ENCODE measurements at regions not wholly inside any gene's neighbourhood (a gene's known extent, or its start where the extent isn't known, plus 50 kb on each side); places are given as distances from the start of the nearest gene placed in this dataset.

GRCh38 chr4:176479767-176480166 lies 160.0 kb downstream of the SPCS3 start:
- no peak for TF ChIP-seq CTCF (IDR thresholded peaks at IDR 0.05; ENCODE audit: extremely low read depth, missing control alignments)
- no peak for DNase-seq (ENCODE audit: low spot score)

GRCh38 chr4:176482972-176483371 lies 163.2 kb downstream of the SPCS3 start:
- TF ChIP-seq CTCF (IDR thresholded peaks at IDR 0.05; ENCODE audit: extremely low read depth, missing control alignments): no peak
- no peak for DNase-seq (ENCODE audit: low spot score)

- no peak for DNase-seq (ENCODE audit: low spot score)
- no peak for TF ChIP-seq CTCF (IDR thresholded peaks at IDR 0.05; ENCODE audit: extremely low read depth, missing control alignments)
Measured at GRCh38 chr4:176484301-176484984, 164.7 kb downstream of the SPCS3 start.

GRCh38 chr4:176489001-176489400 lies 169.2 kb downstream of the SPCS3 start:
- TF ChIP-seq CTCF (IDR thresholded peaks at IDR 0.05; ENCODE audit: extremely low read depth, missing control alignments): no peak
- no peak for DNase-seq (ENCODE audit: low spot score)

GRCh38 chr4:176492646-176493302 lies 173.0 kb downstream of the SPCS3 start:
- DNase-seq (ENCODE audit: low spot score): peak; percentile 58
- no peak for TF ChIP-seq CTCF (IDR thresholded peaks at IDR 0.05; ENCODE audit: extremely low read depth, missing control alignments)

GRCh38 chr4:176498617-176499256 lies 179.0 kb downstream of the SPCS3 start:
- no peak for TF ChIP-seq CTCF (IDR thresholded peaks at IDR 0.05; ENCODE audit: extremely low read depth, missing control alignments)
- no peak for DNase-seq (ENCODE audit: low spot score)

- no peak for TF ChIP-seq CTCF (IDR thresholded peaks at IDR 0.05; ENCODE audit: extremely low read depth, missing control alignments)
- no peak for DNase-seq (ENCODE audit: low spot score)
Measured at GRCh38 chr4:176499518-176499917, 179.8 kb downstream of the SPCS3 start.

Measured in GM20000 (cell line).